OCI-LY1 (cell line): ENCODE measurements at regions not wholly inside any gene's neighbourhood (a gene's known extent, or its start where the extent isn't known, plus 50 kb on each side); places are given as distances from the start of the nearest gene placed in this dataset.

Experiments used
- H2AFZ ChIP-seq: fragments of 200-600 bp; sonication (generic), shearing (Covaris generic); 2 replicates; pipeline ENCODE4 v1.6.0; 2014; ENCODE audit warnings: antibody characterized with exemption, mild to moderate bottlenecking, low read length
- H3F3A ChIP-seq: fragments of 200-600 bp; sonication (generic), shearing (Covaris generic); 2 replicates; pipeline ENCODE4 v1.6.0; 2014; ENCODE audit warnings: mild to moderate bottlenecking, antibody characterized with exemption, low read length, moderate library complexity; ENCODE audit not compliant: insufficient read depth
- H3K27ac ChIP-seq: fragments of 200-600 bp; sonication (generic); 2 replicates; pipeline ENCODE4 v1.5.1; 2014; ENCODE audit warnings: low read length, mixed run types, mild to moderate bottlenecking, low read depth; ENCODE audit not compliant: poor library complexity, severe bottlenecking
- H3K27me3 ChIP-seq: fragments of 200-600 bp; sonication (generic); 2 replicates; pipeline ENCODE4 v1.6.0; 2014; ENCODE audit warnings: antibody characterized with exemption, mild to moderate bottlenecking, low read length, moderate library complexity; ENCODE audit not compliant: insufficient read depth
- H3K36me3 ChIP-seq: fragments of 200-600 bp; sonication (generic); 2 replicates; pipeline ENCODE4 v1.6.1; 2014; ENCODE audit warnings: mild to moderate bottlenecking, antibody characterized with exemption, low read length, moderate library complexity, mixed read lengths; ENCODE audit not compliant: insufficient read depth
- H3K4me1 ChIP-seq: fragments of 200-600 bp; sonication (generic); 2 replicates; pipeline ENCODE4 v1.5.1; 2014; ENCODE audit warnings: mild to moderate bottlenecking, low read length, moderate library complexity; ENCODE audit not compliant: insufficient read depth, severe bottlenecking
- H3K4me2 ChIP-seq: fragments of 200-600 bp; sonication (generic), shearing (Covaris generic); 2 replicates; pipeline ENCODE4 v1.6.1; 2014; ENCODE audit warnings: low read length
- H3K4me3 ChIP-seq: fragments of 200-600 bp; sonication (generic); 2 replicates; pipeline ENCODE4 v1.5.1; 2014; ENCODE audit warnings: low read length, low read depth, mild to moderate bottlenecking, mixed read lengths; ENCODE audit not compliant: poor library complexity, severe bottlenecking
- H3K79me2 ChIP-seq: fragments of 200-600 bp; shearing (Covaris generic); 2 replicates; pipeline ENCODE4 v1.6.1; 2016; ENCODE audit warnings: mixed run types, low read length, mixed read lengths; ENCODE audit not compliant: insufficient read depth
- H3K9ac ChIP-seq: fragments of 200-600 bp; sonication (generic), shearing (Covaris generic); 2 replicates; pipeline ENCODE4 v1.6.1; 2014; ENCODE audit warnings: mild to moderate bottlenecking, low read length, mixed read lengths
- H3K9me2 ChIP-seq: fragments of 200-600 bp; sonication (generic), shearing (Covaris generic); 2 replicates; pipeline ENCODE4 v1.6.1; 2014; ENCODE audit warnings: low read depth, mild to moderate bottlenecking, low read length, mixed read lengths
- H3K9me3 ChIP-seq: fragments of 200-600 bp; shearing (Covaris generic); 2 replicates; pipeline ENCODE4 v1.6.1; 2014; ENCODE audit warnings: low read length, mixed read lengths
- H4K20me1 ChIP-seq: fragments of 200-600 bp; sonication (generic), shearing (Covaris generic); 2 replicates; pipeline ENCODE4 v1.6.0; 2016; ENCODE audit warnings: mild to moderate bottlenecking, low read length; ENCODE audit not compliant: insufficient read depth
- EZH2 ChIP-seq: fragments of 200-600 bp; sonication (generic), shearing (Covaris generic); IDR thresholded peaks from 2 replicates; pipeline ENCODE4 v1.8.0; 2017; ENCODE audit warnings: borderline replicate concordance, mixed run types, mild to moderate bottlenecking, antibody characterized with exemption, low read length, moderate library complexity, mixed read lengths
- TF ChIP-seq, protein P1 (sequence below): fragments of 200-600 bp; sonication (generic), shearing (Covaris generic); IDR thresholded peaks from 2 replicates; pipeline ENCODE4 v1.5.1; 2017; ENCODE audit warnings: mild to moderate bottlenecking, antibody characterized with exemption, low read length, moderate library complexity, mixed read lengths

DNA sequence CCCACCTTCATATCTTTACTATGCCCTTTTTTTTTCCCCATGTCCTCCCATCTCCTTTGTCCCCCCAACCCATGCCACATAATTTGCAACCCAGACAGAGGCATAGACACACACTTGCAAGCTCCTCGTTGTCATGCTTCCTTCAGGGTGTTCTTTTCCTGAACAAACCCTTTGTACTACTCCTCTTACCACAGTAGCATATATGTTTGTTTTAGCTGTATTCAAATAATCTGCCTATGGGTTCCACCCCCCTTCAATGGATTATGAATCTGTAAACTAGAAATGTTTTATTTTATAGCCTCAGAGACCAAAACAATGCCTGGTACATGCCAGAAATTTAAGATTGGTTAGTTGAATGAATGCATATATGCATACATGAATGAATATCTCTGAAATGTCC is 307.1 kb upstream of the E2F7 start:
- H3K79me2 ChIP-seq = no peaks in the 10 kb centered on the region

DNA sequence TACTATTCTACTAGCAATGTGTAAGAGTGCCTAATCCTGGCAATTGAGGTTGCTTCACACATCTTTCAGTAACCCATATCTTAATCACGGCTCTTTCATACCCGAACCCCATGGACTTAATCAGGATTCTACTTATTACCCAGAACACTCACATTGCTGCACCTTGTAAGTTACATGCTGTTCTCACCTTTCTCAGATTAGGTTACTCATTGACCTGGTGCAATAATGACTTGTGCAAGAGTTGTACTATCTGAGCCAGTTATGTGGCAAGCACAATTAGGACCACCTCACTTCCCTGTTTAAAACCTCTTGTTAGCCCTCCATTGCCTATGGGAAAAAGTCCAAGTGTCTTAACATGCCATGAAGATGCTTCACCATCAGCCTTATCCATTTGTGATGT is 306.7 kb upstream of the E2F7 start:
- Histone ChIP-seq H4K20me1 (no peaks in the 10 kb centered on the region), H3K9me3 (no peaks in the 10 kb centered on the region), H3K4me3 (no peak overlapping the region), H3K9me2 (no peaks in the 10 kb centered on the region), H3K4me1 (no peaks in the 10 kb centered on the region), H2AFZ (no peak overlapping the region), H3K27me3 (no peaks in the 10 kb centered on the region), H3K79me2 (no peaks in the 10 kb centered on the region), H3K4me2 (no peak overlapping the region), H3K27ac (no peak overlapping the region), H3K9ac (no peak overlapping the region), H3K36me3 (no peaks in the 10 kb centered on the region), H3F3A (no peaks in the 10 kb centered on the region)
- TF ChIP-seq, protein P1, sequence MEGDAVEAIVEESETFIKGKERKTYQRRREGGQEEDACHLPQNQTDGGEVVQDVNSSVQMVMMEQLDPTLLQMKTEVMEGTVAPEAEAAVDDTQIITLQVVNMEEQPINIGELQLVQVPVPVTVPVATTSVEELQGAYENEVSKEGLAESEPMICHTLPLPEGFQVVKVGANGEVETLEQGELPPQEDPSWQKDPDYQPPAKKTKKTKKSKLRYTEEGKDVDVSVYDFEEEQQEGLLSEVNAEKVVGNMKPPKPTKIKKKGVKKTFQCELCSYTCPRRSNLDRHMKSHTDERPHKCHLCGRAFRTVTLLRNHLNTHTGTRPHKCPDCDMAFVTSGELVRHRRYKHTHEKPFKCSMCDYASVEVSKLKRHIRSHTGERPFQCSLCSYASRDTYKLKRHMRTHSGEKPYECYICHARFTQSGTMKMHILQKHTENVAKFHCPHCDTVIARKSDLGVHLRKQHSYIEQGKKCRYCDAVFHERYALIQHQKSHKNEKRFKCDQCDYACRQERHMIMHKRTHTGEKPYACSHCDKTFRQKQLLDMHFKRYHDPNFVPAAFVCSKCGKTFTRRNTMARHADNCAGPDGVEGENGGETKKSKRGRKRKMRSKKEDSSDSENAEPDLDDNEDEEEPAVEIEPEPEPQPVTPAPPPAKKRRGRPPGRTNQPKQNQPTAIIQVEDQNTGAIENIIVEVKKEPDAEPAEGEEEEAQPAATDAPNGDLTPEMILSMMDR = no peak

More for the DNA sequence above, 307.1 kb upstream of the E2F7 start:
- Histone ChIP-seq H2AFZ (no peak overlapping the region), H3K4me1 (no peaks in the 10 kb centered on the region), H3K9ac (no peak overlapping the region), H3K4me2 (no peak overlapping the region), H3K9me2 (no peaks in the 10 kb centered on the region), H3K9me3 (no peaks in the 10 kb centered on the region), H4K20me1 (no peaks in the 10 kb centered on the region), H3K4me3 (no peak overlapping the region), H3K36me3 (no peaks in the 10 kb centered on the region), H3F3A (no peaks in the 10 kb centered on the region), H3K27ac (no peak overlapping the region), H3K27me3 (no peaks in the 10 kb centered on the region)
- TF ChIP-seq EZH2 = no peak
- TF ChIP-seq, protein P1 = no peak

DNA sequence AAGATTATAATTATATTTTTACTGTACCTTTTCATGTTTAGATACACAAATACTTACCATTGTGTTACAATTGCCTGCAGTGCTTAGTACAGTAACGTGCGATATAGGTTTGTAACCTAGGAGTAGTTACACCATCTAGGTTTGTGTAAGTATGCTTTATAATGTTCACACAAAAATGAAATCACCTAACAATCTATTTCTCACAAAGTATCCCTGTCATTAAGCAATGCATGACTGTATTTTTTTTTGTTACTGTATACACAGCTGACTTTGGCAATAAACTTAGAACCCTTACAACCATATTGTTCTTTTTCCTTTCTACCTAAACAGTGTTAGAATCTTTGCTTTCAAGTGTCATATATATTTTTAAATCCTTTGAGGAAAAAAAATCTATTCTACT is 303.0 kb upstream of the E2F7 start:
- no peak overlapping the region for H3K4me3 ChIP-seq
- no peaks in the 10 kb centered on the region for H3K9me3 ChIP-seq
- no peaks in the 10 kb centered on the region for H3F3A ChIP-seq

More for the DNA sequence above, 303.0 kb upstream of the E2F7 start:
- Histone ChIP-seq H4K20me1 (no peaks in the 10 kb centered on the region), H2AFZ (no peak overlapping the region), H3K36me3 (no peaks in the 10 kb centered on the region), H3K79me2 (no peaks in the 10 kb centered on the region), H3K4me2 (no peak overlapping the region), H3K4me1 (no peaks in the 10 kb centered on the region), H3K27me3 (no peaks in the 10 kb centered on the region), H3K9me2 (no peaks in the 10 kb centered on the region), H3K9ac (no peak overlapping the region), H3K27ac (no peak overlapping the region)
- TF ChIP-seq EZH2 = no peak
- TF ChIP-seq, protein P1 = no peak
